GM21786 (cell line): ENCODE measurements at regions not wholly inside any gene's neighbourhood (a gene's known extent, or its start where the extent isn't known, plus 50 kb on each side); places are given as distances from the start of the nearest gene placed in this dataset.
"Not testable (repeated sequence)": the region's sequence is repeated elsewhere in the genome, so short reads cannot be mapped to it uniquely, and the experiment has no call there.

Experiments
- ATAC-seq: cut with Tn5 transposase; IDR thresholded peaks from one replicate; pipeline ENCODE4 v1.9.1; 2021; ENCODE audit not compliant: unreplicated experiment

DNA sequence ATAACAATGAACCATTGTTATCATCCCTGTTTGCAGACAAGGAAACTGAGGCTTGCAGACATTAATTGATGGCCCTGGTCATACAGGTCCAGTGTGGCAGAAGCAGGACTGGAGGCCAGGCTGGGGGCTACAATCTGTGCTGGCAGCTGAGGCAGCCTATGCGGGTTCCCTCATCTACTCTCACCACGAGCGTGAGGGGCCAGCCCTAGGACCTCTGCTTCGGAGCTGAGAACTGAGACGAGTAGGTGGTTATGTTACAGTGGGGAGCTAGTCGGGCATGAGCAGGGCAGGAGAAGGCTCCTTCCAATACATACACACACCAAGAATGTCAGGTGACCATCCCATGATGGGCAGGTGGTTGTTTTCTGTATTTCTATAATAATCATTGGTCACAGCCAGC lies 82.2 kb upstream of the ASB18 start:
- ATAC-seq: no peak

DNA sequence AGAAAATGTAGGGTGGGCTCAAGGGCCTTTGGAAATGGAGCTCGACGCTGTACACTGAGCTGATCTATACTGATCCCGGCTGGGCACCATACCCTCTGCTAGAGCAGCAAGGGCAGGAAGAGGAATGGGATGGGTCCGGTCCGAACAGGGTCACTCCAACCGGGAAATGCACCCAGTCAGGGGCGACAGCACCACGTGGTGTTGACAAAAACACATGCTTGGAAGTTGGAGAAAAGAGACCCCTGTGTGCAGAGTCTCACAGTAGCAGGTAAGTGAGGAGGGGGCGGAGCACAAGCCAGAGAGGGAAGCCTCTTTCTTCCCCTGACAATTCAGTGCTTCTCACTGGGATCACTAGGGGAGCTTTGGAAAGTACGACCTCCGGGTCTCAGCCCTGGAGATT lies 84.1 kb upstream of the ASB18 start:
- ATAC-seq: no peak

DNA sequence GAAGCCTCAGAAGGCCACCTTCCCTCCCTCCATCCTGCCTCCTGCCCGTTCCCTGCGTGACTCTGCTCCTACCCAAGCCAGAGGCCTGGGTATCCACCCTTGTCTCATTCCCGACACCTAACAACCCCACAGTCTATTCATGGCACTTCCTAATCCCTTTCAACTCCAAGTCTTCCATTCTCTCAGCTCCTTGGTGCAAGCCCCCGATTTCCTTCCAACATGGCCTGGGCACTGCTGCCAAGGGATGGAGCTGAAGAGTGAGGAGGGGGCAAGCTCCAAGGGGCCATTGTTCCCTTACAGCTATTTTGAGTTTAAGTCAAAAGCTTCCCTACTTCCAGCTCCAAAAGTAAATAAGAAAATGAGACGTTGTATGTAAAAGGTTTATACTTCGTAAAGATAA lies 84.8 kb upstream of the ASB18 start:
- no peak for ATAC-seq

DNA sequence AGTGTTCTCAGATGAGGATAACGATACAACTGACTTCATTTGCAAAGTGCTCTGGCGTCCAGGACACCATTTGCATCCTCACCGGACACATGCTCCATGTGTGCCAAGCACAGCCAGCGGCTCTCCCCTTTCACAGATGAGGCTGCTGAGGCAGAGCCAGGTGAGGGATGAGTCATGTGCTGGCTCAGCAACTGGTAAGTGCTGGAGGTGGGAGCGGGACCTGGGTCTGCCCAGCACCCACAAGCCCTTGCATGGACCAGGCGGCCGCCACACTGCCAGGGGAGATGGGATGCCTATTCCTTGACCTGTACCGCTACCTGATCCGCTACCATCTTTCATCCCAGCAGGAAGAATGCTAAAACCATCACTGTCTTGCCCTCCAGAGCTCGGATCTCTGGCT lies 86.2 kb upstream of the ASB18 start:
- no peak for ATAC-seq

DNA sequence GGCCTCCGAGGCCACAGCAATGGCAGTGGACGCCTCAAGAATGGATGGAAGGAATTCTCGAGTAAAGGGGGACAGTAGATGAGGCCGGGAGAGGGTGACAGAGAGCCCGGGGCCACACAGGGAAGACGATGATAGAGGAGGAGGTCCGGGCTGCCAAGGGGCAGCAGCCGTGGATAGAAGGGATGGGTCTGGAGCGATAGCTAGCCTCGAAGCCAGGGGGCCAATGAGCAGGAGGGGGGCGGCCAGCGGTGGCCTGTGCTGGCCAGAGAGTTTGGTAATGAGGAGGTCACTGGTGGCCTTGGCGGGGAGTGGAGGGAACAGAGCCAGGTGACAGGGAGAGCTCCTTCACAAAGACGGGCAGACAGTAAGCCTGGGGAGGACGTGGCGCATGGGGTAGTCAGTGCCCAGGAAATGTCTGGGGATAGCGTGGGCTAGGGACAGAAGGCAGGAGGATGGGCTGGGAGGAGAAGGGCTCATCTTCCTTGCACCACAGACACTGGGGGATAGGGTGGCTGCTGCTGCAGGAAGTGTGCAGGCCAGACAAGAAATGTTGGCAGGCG lies 87.8 kb upstream of the ASB18 start:
- no peak for ATAC-seq

DNA sequence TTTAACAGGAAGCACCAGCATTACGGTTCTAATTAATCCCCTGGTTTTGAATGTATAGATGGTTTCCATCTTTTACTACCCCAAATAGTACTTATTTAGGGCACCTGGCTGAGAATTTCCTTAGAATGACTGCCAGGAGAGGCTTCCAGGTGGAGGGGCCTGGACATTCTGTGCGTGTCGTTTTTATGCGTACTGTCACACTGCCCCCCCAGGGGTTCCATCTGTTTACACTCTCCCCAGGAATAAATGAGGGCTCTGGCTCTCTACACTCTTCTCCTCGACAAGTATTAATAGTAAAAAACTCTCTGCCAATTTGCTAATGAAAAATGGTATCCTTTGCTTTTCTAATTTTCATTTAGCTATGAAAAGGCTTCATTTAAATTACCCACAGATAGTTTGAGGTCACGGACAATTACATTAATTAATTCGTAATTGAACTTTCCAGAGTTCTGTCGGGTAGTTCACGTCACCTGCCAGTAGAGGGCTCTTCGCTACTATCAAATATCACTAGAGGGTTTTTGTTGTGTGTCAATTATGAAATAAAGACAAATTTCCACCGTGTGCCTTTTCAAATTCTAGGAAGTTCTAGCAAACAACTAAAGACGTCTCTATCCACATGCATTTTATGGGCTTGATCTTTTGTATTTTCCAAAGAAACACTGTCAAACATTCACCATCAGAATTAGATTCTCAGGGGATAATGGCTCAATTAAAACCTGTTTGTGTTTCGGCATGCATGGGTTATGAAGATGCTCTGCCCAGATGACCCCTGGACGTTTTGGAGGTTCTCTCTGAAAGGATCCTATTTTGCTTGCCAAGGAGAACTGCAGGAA lies 88.8 kb upstream of the ASB18 start:
- ATAC-seq: no peak

DNA sequence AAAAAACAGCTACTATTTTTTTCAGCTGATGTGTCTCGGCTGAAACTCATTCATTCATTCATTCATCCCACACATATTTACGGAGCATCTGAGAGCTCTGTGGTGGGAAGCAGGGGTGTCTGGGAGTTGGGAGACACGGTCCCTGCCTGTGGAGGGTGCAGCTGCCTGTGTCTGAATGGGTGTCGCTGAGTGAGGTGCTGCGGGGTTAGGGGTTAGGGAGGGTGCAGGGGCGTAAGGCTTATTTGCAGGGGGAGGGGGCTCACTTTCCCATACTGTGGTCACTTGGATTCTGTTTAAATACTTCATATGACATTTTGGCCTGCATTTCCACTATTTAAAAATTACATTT lies 89.4 kb upstream of the ASB18 start:
- no peak for ATAC-seq

DNA sequence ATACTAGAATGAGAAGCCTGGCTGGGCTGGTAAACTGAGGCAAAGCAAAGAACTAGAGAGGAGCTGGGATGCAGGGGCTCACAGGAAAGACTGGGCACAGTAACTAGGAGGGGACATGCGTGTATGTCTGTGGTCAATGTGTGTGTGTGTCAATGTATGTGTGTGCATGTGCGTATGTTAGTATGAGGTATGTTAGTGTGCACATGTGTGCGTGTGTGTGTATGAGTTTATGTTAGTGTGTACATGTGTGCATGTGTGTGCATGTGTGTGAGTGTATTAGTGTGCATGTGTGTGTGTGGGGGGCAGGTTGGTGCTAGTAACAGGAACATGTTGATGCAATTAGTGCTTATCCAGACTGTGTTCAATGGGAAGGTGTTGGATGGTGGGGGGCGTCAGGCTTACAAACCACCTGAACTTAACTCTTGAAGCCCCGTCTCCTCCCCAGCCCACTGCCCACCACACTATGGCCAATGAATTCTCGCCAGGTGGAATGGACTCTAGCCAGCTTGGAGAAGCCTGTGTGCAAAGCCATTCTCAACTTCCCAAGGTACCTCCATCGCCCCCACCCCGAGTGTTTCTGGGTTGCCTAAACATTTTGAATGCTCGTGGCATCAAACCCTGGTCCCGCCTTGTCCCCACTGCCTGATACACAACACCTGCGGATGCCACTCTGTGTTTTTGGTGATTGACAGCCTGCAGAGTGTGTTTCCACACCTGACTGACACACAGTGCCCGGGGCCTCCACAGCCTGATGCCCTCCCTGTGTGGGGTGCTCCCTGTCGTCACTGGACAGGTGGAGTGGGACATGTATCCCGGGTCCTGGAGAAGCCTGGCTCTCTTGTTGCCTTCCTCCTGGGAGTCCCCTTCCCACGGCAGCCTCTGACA lies 90.1 kb upstream of the ASB18 start:
- ATAC-seq: no peak

DNA sequence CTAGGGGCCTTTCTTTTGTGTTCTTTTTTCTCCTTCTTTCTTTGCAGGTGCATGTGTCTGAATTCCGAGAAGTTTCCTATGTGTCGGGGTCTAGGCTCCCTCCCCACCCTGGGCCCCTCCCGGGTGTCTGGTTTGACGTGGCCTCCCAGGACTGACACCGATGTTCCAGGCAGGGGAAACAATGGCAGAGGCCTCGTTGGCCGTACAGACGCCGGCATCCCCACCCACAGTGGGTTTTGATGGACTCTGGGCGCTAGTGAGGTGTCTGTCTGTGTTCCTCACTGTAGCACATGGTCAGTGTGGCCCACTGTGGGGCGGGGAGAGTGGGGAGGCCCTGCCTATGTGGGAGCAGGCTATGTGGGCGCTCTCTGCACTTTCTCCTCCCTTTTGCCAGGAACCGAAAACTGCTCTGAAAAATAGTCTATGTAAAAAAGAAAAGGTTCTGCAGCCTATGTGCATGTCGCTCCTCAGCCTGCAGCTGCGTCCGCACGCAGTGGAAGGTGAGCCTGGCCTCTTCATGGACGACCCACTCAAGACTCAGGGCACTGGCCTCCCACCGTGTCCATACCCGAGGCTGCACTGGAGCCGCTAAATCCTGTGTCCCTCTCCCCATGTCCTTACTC lies 90.9 kb upstream of the ASB18 start:
- no peak for ATAC-seq

DNA sequence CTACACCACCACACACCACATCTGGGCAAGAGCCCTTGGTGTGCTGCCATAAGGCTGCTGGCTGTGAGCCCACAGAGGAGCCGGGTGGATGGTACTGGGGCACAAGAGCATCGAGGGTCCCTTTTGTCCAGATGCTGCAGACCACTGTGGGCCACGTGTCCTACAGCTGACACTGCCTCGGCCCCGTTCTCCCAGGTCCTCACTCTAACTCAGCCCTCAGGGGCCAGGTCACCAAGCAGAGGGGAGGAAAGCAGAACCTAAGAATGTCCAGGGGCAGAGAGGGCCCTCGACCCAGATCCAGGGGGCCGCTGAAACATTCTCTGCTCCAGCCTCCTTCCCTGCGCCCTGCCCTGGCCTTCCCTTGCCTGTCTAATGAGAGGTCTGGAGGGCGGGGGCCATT lies 91.7 kb upstream of the ASB18 start:
- ATAC-seq: no peak

DNA sequence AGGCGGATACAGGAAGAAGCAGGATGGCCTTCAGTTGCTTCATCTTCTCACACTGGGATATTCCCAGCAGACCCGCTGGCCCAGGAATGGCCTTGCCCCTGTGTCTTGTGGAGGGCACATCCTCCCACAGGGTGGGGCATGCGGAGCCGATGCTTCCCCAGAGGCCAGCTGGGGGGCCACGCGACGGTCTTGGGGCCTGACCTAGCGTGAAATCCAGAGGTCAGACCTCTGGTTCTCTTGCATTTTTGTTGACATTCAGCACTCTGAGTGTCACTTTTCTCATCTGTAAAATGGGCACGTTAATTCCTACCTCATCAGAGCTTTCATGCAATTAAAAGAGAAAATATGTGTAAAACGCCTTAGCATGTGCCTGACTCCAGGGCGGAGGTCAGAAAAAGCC lies 92.1 kb upstream of the ASB18 start:
- ATAC-seq: not testable (repeated sequence)

DNA sequence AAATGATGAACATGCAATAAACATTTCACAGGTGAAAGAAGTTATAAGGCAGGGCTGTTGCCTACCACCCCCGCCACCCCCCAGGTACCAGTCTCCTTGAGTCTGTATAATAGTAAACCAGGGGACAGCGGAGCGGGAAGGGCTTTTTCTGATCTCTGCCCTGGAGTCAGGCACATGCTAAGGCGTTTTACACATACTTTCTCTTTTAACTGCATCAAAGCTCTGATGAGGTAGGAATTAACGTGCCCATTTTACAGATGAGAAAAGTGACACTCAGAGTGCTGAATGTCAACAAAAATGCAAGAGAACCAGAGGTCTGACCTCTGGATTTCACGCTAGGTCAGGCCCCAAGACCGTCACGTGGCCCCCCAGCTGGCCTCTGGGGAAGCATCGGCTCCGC lies 94.3 kb upstream of the ASB18 start:
- not testable (repeated sequence) for ATAC-seq

DNA sequence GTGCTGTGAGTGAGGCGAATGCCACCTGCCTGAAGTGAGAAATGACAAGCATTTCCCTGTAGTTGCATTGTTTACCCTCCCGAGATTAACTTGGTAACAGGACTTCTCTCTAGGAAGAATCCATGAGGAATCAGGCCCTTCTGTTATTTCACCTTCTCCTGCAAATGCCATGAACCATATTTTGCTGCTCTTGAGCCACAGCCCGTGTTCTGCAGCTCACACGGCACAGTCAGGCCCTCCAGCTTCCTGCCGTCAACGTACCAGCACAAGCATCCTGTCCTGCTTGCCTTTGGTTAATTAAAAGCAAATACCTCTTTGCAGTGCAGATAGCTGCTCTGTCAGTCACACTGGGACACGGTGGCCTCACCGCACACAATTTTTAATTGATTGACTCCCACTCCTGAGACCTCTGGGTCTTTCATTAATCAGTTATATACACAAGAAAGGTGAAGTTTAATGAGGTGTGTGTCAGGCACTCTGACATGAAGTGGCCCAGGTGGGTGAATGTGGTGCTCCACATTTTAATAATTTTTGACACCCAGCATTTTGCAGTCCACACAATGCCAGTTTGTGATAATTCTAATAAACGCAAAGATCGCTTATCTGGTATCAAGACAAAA lies 95.3 kb upstream of the ASB18 start:
- ATAC-seq: no peak

DNA sequence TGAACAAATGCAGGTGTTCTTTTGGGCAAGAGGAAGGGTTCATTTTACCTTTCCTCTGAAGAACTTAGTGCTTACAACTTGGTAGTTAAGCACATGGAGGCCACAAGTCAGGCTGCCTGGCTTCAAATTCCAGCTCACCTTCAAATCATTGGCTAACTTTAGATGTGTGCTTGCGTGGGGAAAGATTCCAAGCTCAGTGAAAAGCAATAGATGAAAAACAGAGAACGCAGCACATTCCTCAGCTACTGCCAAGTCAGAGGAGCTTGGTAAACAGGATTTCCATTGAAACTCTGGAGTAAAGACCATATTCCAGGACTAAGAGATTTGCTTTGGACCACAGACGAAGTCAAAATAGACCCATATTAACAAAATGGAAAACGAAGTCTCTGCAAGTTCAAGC lies 96.3 kb upstream of the ASB18 start:
- ATAC-seq: no peak

DNA sequence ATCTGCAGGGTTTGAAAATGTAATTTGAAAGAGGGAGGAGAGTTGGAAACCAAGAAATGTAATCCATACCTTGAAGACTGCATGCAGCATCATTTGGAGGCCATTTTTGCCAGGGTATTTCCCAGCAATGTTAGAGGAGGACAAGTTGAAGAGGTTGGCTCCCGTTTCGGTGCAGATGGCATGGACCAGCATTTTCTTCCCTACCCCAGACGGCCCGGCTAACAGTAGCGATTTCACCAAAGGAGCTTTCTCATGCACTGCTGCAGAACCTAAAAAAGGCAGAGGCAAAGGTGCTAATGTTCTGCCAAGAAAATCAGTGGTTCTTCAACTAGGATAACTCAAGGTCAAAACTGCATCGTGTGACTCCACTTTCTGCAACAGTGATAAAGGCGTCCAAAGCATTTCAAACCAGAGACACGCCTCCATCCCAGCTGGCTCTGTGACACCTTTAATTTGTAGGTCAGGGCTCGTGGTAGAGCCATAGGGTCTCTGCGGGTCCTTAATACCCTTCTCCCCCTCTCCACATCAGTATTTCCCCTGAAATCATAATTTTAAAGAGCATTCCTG lies 99.6 kb upstream of the ASB18 start:
- ATAC-seq: no peak

DNA sequence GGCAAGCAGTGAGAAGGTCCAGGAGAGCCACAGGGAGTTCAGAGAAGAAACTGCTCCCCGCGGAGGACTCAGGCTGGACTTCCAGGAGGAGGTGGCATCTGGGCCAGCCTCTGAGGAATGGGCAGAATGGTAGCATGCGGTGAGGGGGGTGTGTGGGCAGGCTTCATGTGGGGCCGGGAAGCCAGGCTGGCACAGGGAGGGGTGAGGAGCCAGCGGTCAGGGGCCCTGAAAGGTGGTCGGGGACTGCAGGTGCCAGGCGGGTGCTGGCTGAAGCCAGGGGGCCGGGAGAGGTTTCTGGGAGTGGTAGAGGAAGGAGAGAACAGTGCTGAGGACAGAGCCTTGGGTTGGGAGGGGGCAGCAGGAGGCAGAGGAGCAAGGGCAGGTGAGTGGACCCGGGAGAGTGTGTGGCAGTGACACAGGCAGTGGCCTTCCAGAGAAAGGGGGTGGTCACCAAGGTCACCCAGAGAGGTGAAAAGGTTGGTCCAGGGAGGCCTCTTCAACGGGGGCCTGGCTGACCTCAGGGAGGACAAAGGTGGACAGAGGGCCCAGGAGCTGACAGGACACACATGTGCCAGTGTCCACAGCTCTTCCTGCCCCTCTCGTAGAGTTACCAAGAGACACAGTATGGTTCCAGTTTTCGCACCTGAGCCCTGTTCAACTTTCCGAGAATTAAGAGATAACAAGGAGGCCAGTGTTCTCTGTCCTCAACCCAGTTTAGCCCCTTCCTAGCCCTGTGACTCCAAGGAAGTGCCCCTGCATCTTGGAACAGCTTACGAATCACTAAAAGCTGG lies 101.2 kb upstream of the ASB18 start:
- no peak for ATAC-seq

DNA sequence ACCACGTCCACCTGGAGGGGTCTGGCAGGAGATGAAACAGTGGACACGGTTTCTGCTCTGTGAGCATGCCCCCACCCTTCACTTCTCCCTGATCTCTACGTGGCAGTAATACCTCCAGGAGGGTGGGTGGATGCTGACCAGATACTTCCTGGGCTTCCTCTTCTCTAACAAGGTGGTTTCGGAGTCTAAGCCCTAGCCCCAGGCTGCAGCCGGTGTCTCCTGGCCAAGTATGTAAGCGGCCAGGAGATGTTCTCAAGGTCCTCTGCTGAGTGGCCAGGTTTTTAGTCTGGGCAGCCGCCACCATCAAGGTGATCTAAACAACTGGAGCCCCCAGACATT lies 101.8 kb upstream of the ASB18 start:
- no peak for ATAC-seq

DNA sequence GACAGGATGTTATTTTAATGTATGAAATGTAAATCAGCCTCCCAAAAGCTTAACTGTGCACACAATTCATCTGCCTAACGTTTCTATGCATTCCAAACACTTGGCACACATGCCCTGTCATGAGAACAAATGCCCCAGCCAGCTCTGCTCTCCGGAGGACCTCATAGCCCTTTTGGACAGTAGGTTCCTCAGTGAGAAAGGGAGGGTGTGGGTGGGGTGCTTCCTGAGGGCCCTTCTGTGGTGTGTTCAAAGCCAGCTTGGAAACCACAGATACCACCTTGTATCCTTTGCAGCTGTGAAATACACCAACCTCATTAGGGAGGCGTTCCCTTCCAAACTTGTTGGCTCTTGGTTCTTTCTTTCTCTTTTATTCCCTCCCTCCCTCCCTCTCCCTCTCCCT lies 102.2 kb upstream of the ASB18 start:
- ATAC-seq: no peak

DNA sequence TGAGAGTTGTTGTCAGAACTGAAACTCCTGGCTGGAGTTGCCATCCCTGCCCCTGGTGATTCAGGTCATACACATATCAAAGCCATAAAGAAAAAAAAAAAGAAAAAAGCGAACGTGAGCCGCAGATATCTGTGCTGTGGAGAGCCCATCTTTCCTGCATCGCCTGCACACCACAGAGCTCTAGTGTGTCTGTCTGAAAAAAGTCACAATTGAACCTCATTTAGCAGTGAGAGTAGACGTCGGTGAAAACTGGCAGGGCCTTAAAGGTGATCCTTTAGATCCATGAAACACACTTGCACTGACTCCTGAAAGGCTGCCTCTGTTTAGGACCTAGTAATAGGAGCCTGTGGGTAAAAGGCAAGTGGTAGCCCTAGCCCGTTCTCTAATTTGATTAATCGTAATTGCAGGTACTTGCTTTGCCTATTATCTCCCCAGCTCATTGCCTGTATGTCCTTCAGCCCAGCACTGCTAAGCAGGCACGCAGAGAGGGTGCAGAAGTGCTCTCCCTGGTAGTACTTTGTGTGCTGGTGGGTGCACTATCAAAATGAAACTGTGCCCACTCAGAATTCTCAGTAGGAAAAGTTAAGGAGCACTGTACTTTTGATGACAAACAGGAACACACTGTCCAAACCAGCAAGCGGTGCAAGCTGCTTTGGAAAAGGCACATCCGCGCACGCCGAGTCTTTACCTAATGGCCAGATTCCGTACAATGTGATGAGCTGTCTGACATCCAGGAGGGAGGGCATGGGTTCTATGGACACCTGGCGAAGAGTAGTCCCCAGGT lies 103.5 kb upstream of the ASB18 start:
- ATAC-seq: no peak
